Head of caudate nucleus (tissue), 42 donors: ENCODE measurements at regions not wholly inside any gene's neighbourhood (a gene's known extent, or its start where the extent isn't known, plus 50 kb on each side); places are given as distances from the start of the nearest gene placed in this dataset.

Experiments used
- DNase-seq, 42 donors: peaks; one replicate each; pipeline versions ENCODE4 v3.0.0 to v3.0.0-alpha.2; 2020 to 2021; ENCODE audit warnings: mixed read lengths in 7 of 42
- intact Hi-C: fragments of 100-400 bp; cut with DNase I; formaldehyde crosslinking; loops from one replicate; pipeline ENCODE4 v1.15.0; 2022

DNA sequence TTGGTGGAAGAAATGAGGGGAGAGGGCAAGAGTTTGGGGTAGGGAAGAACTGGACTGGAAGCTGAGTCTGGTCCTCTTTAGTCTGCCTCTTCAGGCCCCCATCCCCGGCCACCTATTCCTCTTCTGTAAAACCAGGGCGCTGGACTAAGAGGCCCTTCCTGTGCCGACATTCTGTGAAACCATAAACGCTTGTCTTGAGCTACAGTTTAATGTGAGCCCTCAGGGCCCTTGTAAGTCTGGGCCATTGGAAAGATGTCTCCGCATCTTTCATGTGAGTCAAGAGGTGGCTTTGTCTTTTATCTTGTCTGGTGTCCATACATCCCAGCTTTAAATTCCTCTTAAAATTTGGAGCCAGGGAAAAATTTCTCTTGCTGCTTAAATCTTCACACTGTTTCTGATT, 90.6 kb downstream of the PLCE1 start:
- no peak for DNase-seq
- intact Hi-C loops = no loop called here

DNA sequence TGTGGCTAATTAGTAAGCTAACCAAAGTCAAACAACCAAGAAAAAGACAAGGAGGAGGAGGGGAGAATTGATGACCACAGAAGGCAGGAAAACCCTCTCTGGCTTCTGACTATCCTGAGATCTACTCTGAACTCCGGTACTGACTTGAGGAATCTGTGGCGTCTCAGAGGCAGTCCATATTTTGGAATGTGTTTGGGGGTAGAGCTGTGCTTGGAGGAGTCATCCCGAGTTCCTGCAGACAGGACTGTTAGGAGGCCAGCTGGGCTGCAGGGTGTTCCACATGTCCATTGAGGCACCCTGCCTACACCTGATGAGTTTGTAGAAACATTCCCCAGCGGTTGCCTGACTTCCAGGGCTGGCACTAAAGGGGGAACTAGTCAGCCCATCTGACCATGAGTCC, 91.6 kb downstream of the PLCE1 start:
- no peak for DNase-seq
- intact Hi-C loops = no loop called here

GRCh38 chr10:94085766-94086437, 92.2 kb downstream of the PLCE1 start:
- DNase-seq = no peak
- intact Hi-C loops = no loop called here

GRCh38 chr10:94088926-94089381, 95.2 kb downstream of the PLCE1 start:
- intact Hi-C loops = no loop called here

GRCh38 chr10:94091649-94092048, 97.9 kb downstream of the PLCE1 start:
- intact Hi-C loops = no loop called here

More at GRCh38 chr10:94088926-94089381, 95.2 kb downstream of the PLCE1 start:
- DNase-seq = no peak

GRCh38 chr10:94092848-94093247, 99.1 kb downstream of the PLCE1 start:
- no peak for DNase-seq

More at GRCh38 chr10:94091649-94092048, 97.9 kb downstream of the PLCE1 start:
- no peak for DNase-seq

GRCh38 chr10:94093286-94093905, 99.7 kb downstream of the PLCE1 start:
- no peak for DNase-seq
- intact Hi-C loops = no loop called here

More at GRCh38 chr10:94092848-94093247, 99.1 kb downstream of the PLCE1 start:
- intact Hi-C loops = no loop called here

GRCh38 chr10:94094540-94094939, 100.8 kb downstream of the PLCE1 start:
- intact Hi-C loops = no loop called here

GRCh38 chr10:94097656-94098055, 103.9 kb downstream of the PLCE1 start:
- DNase-seq = no peak
- intact Hi-C loops = no loop called here

More at GRCh38 chr10:94094540-94094939, 100.8 kb downstream of the PLCE1 start:
- DNase-seq = no peak

DNA sequence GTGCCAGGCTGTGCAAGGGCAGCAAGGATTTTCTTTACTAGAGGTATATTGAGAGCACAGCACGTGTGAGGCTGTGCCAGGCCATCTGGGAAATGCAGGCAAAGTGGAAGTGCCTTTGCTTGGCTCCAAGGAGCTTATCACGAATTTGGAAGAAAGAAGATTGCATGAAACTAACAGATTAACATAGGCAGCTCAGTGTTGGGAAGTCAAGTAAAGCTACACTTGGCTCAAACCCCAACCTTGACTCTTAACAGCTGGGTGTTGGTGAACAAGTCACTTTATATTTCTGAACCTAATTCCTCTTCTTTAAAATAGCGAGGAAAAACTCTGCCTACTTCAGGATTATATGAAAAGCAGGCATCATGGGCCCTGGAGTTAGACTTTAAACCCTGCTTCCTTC, 105.2 kb downstream of the PLCE1 start:
- intact Hi-C loops = no loop called here
- DNase-seq = no peak

- intact Hi-C loops = no loop called here
- no peak for DNase-seq
Measured at GRCh38 chr10:94101894-94102293, 108.2 kb downstream of the PLCE1 start.

- intact Hi-C loops = no loop called here
- no peak for DNase-seq
Measured at GRCh38 chr10:94102436-94102835, 108.7 kb downstream of the PLCE1 start.

- intact Hi-C loops = no loop called here
Measured at GRCh38 chr10:94103192-94103591, 109.5 kb downstream of the PLCE1 start.

GRCh38 chr10:94103801-94104221, 110.1 kb downstream of the PLCE1 start:
- DNase-seq = no peak
- intact Hi-C loops = no loop called here

More at GRCh38 chr10:94103192-94103591, 109.5 kb downstream of the PLCE1 start:
- DNase-seq = no peak

DNA sequence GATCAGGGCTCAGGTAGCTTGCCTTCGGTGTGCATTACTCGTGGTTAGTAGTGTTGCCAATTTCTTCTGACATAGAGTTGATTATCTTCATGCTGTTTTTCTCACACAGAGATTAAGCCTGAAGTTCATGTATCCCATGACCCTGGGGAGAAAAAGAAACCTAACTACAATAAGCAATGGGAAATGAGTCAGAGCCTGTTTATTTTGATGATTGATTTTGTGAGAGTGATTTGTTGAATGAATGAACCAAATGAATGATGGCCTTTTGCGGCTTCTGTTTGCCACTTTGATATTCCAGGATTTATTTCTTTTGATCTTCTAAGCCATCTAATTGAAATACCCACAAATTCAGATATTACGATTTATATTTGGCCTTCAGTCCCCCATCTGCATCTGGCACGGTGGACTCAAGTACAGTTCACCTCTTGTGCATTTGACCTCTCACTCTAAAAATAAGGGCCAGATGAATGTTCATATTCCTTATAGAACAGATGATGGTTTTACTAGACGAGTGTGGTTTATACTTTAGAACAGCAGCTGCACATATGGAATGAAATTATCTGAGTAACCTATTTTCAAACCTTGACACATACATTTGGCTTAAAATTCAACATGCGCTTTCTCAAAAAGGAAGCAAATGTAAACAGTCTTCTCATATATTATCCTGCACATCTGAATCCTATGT, 110.7 kb downstream of the PLCE1 start:
- DNase-seq = no peak

DNA sequence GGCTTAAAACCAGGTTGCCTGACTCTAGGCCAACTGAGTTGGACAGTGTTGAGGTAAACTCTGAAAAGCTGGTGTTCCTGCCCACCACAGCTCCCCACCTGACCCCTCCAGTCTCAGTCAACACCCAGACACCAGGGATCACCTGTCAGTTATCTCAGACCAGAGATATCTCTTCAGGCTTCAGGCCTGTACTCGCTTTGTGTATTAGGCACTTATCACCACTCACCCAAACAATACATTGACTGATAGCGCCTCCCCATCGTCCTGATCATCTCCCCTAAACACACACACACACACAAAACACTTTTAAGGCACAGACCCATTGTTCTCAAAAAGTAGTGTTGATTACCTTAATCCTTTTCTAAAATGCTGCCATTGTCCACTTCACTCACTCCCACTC, 111.5 kb downstream of the PLCE1 start:
- DNase-seq = no peak
- intact Hi-C loops = no loop called here

More for the DNA sequence above, 110.7 kb downstream of the PLCE1 start:
- intact Hi-C loops = no loop called here

GRCh38 chr10:94107191-94107590, 113.5 kb downstream of the PLCE1 start:
- intact Hi-C loops = no loop called here
- DNase-seq = no peak

DNA sequence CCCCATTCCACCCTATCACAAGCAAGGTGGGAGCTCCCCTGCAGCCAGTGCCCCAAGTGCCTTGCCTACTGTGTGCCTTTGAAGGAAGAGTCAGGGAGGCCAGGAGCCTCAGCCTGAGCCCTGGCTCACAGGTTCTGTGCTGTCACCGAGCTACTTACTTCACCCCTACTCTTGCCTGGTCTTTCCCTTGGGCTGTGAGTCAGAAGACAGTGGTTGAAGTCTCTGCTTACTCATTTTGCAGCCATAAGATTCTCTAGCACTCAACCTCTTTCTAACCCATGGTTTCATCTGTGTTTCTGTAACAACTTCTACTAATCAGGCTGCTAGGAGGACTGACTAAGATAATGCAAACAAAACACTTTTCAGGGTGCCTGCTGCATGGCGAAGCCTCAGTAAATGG, 114.5 kb downstream of the PLCE1 start:
- intact Hi-C loops = no loop called here
- DNase-seq = no peak

DNA sequence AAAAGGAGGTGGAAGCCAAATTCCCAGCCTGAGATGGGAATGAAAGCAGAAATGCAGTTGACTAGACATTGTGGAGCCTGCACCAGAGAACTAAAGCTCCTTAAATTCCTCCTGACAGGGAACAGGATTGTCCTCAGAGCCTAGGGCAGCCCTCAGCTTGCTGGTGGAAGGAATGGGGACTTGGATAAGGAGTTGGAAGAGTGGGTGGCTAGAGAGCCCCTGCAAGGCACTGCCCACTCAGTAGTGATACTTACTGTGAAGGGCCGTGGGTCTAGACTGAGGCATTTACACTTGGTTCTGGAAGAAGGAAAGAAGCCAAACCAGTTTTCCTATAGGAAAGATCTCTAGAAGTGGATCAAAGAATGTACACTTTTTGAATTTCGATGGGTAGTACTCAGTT, 117.6 kb downstream of the PLCE1 start:
- DNase-seq = no peak
- intact Hi-C loops = no loop called here

GRCh38 chr10:94112321-94112720, 118.6 kb downstream of the PLCE1 start:
- no peak for DNase-seq
- intact Hi-C loops = no loop called here
